GM12873 (cell line): ENCODE measurements at regions not wholly inside any gene's neighbourhood (a gene's known extent, or its start where the extent isn't known, plus 50 kb on each side); places are given as distances from the start of the nearest gene placed in this dataset.
A peak's percentile ranks its signal among the peaks of the same experiment; 100 is the strongest.

Experiments
- CTCF ChIP-seq: IDR thresholded peaks from 2 replicates; pipeline ENCODE4 v1.5.1; 2012; ENCODE audit warnings: low read depth, mild to moderate bottlenecking, moderate library complexity, low read length, control low read depth; ENCODE audit not compliant: insufficient read depth; ENCODE audit errors: missing control alignments

- TF ChIP-seq CTCF: no peak
Observed at GRCh38 chr7:142365410-142365842, 107.6 kb upstream of the PRSS58 start.

- no peak for TF ChIP-seq CTCF
Observed at GRCh38 chr7:142364551-142364950, 106.7 kb upstream of the PRSS58 start.

- no peak for TF ChIP-seq CTCF
Observed at GRCh38 chr7:142362349-142362748, 104.5 kb upstream of the PRSS58 start.

- TF ChIP-seq CTCF: no peak
Observed at GRCh38 chr7:142359694-142360279, 101.9 kb upstream of the PRSS58 start.

- peak; percentile 75 for TF ChIP-seq CTCF
Observed at GRCh38 chr7:142357953-142358520, 100.2 kb upstream of the PRSS58 start.

- TF ChIP-seq CTCF: no peak
Observed at GRCh38 chr7:142356166-142356565, 98.3 kb upstream of the PRSS58 start.

GRCh38 chr7:142355328-142355727 is 97.5 kb upstream of the PRSS58 start:
- no peak for TF ChIP-seq CTCF
